Keratinocyte (primary cell): ENCODE measurements at regions not wholly inside any gene's neighbourhood (a gene's known extent, or its start where the extent isn't known, plus 50 kb on each side); places are given as distances from the start of the nearest gene placed in this dataset.

Experiments used
- DNase-seq: peaks from one replicate; pipeline ENCODE4 v3.0.0-alpha.2; 2011; ENCODE audit warnings: low read depth, missing footprints, low spot score
- FAIRE-seq: peaks from 2 replicates; lab custom pipeline; 2011; peaks lifted over from hg19 to GRCh38; lab: Jason Lieb, UNC
- H2AFZ ChIP-seq: 2 replicates; pipeline ENCODE4 v1.6.0; 2012; ENCODE audit warnings: low read length, control low read depth, inconsistent platforms; ENCODE audit not compliant: control insufficient read depth
- H3K27ac ChIP-seq: 2 replicates; pipeline ENCODE4 v1.5.1; 2011; ENCODE audit warnings: low read length; ENCODE audit not compliant: control insufficient read depth, insufficient read depth
- H3K27me3 ChIP-seq: 3 replicates; pipeline ENCODE4 v1.6.0; 2011; ENCODE audit warnings: low read length; ENCODE audit not compliant: control insufficient read depth, insufficient read depth; ENCODE audit errors: extremely low read depth
- H3K36me3 ChIP-seq, 2 experiments: 2 replicates in 1 of 2; 3 replicates in 1 of 2; pipeline ENCODE4 v1.5.1; 2011; ENCODE audit warnings: low read length in 2 of 2, mild to moderate bottlenecking in 1 of 2; ENCODE audit not compliant: control insufficient read depth in 2 of 2, insufficient read depth in 2 of 2; ENCODE audit errors: extremely low read depth in 1 of 2
- H3K4me1 ChIP-seq: 3 replicates; pipeline ENCODE4 v1.5.1; 2011; ENCODE audit warnings: low read length; ENCODE audit not compliant: control insufficient read depth, insufficient read depth; ENCODE audit errors: extremely low read depth
- H3K4me2 ChIP-seq: 3 replicates; pipeline ENCODE4 v1.6.0; 2011; ENCODE audit warnings: low read depth, low read length; ENCODE audit not compliant: control insufficient read depth, insufficient read depth; ENCODE audit errors: extremely low read depth
- H3K4me3 ChIP-seq, 3 experiments: fragments of 200-600 bp in 1 of 3; sonication (generic) in 1 of 3; 2 replicates in 2 of 3; 3 replicates in 1 of 3; pipeline ENCODE4 v1.5.1; 2011 to 2016; ENCODE audit warnings: low read length in 3 of 3, mild to moderate bottlenecking in 3 of 3, control low read depth in 2 of 3, inconsistent platforms in 1 of 3, low read depth in 1 of 3, mixed read lengths in 1 of 3, mixed run types in 1 of 3, moderate library complexity in 1 of 3; ENCODE audit not compliant: control insufficient read depth in 2 of 3, insufficient read depth in 2 of 3; ENCODE audit errors: extremely low read depth in 1 of 3
- H3K79me2 ChIP-seq: 2 replicates; pipeline ENCODE4 v1.6.0; 2012; ENCODE audit warnings: low read length; ENCODE audit not compliant: control insufficient read depth, insufficient read depth
- H3K9ac ChIP-seq: 3 replicates; pipeline ENCODE4 v1.6.0; 2011; ENCODE audit warnings: low read length; ENCODE audit not compliant: control insufficient read depth, insufficient read depth; ENCODE audit errors: extremely low read depth
- H3K9me1 ChIP-seq: 3 replicates; pipeline ENCODE4 v1.6.0; 2011; ENCODE audit warnings: low read length; ENCODE audit not compliant: control insufficient read depth, insufficient read depth; ENCODE audit errors: extremely low read depth
- H3K9me3 ChIP-seq: 2 replicates; pipeline ENCODE4 v1.5.1; 2012; ENCODE audit warnings: low read depth, low read length; ENCODE audit not compliant: control insufficient read depth
- H4K20me1 ChIP-seq: 3 replicates; pipeline ENCODE4 v1.6.0; 2011; ENCODE audit warnings: low read length; ENCODE audit not compliant: control insufficient read depth, insufficient read depth; ENCODE audit errors: extremely low read depth
- EZH2 ChIP-seq: IDR thresholded peaks from one replicate; pipeline ENCODE4 v1.6.1; 2012; ENCODE audit warnings: inconsistent platforms, mild to moderate bottlenecking, low read length, moderate library complexity
- dilution Hi-C: fragments of 300-500 bp; cut with MboI; formaldehyde crosslinking; loops from one replicate; pipeline ENCODE4 v1.7.0; 2020; ENCODE audit warnings: low sequenced_read_pairs; ENCODE audit not compliant: extremely low pct_ligation_motif_present
- TF ChIP-seq, protein P1 (sequence below), 3 experiments: IDR thresholded peaks in 1 of 3; conservative IDR thresholded peaks in 1 of 3; optimal IDR thresholded peaks in 1 of 3; 2 replicates in 2 of 3; 3 replicates in 1 of 3; pipeline versions ENCODE3 to v1.5.1; 2011; ENCODE audit warnings: low read length in 3 of 3, mild to moderate bottlenecking in 3 of 3, moderate library complexity in 2 of 3, control low read depth in 1 of 3, inconsistent platforms in 1 of 3; ENCODE audit not compliant: insufficient read depth in 2 of 3; ENCODE audit errors: extremely low read depth in 1 of 3

DNA sequence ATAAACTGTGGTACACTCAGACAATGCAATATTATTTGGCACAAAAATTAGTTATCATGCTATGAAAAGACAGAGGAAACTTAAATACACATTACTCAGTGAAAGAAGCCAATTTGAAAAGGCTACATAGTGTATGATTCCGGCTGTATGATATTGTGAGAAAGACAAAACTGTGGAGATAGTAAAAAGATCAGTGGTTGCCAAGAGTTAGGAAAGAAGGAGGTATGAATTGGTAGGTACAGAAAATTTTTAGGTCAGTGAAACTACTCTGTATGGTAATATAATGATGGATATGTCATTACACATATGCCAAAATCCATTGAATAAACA lies 458.8 kb upstream of the CBLB start:
- Histone ChIP-seq H3K27ac (no peak overlapping the region), H3K36me3 (no peaks in the 10 kb centered on the region), H4K20me1 (no peaks in the 10 kb centered on the region), H2AFZ (no peak overlapping the region), H3K79me2 (no peaks in the 10 kb centered on the region), H3K9me1 (no peaks in the 10 kb centered on the region), H3K4me3 (no peak overlapping the region), H3K9me3 (no peaks in the 10 kb centered on the region), H3K9ac (no peak overlapping the region), H3K27me3 (no peaks in the 10 kb centered on the region), H3K4me1 (no peaks in the 10 kb centered on the region), H3K4me2 (no peak overlapping the region)
- FAIRE-seq: no peak
- TF ChIP-seq, protein P1, sequence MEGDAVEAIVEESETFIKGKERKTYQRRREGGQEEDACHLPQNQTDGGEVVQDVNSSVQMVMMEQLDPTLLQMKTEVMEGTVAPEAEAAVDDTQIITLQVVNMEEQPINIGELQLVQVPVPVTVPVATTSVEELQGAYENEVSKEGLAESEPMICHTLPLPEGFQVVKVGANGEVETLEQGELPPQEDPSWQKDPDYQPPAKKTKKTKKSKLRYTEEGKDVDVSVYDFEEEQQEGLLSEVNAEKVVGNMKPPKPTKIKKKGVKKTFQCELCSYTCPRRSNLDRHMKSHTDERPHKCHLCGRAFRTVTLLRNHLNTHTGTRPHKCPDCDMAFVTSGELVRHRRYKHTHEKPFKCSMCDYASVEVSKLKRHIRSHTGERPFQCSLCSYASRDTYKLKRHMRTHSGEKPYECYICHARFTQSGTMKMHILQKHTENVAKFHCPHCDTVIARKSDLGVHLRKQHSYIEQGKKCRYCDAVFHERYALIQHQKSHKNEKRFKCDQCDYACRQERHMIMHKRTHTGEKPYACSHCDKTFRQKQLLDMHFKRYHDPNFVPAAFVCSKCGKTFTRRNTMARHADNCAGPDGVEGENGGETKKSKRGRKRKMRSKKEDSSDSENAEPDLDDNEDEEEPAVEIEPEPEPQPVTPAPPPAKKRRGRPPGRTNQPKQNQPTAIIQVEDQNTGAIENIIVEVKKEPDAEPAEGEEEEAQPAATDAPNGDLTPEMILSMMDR (optimal IDR thresholded peaks at IDR 0.05 in 1 of 3, IDR thresholded peaks at IDR 0.05 in 1 of 3, conservative IDR thresholded peaks at IDR 0.05 in 1 of 3; ENCODE audit: extremely low read depth in 1 of 3, insufficient read depth in 2 of 3, low read length in 3 of 3): no peak
- TF ChIP-seq EZH2: no peak
- dilution Hi-C loops: no loop called here
- no peak for DNase-seq

DNA sequence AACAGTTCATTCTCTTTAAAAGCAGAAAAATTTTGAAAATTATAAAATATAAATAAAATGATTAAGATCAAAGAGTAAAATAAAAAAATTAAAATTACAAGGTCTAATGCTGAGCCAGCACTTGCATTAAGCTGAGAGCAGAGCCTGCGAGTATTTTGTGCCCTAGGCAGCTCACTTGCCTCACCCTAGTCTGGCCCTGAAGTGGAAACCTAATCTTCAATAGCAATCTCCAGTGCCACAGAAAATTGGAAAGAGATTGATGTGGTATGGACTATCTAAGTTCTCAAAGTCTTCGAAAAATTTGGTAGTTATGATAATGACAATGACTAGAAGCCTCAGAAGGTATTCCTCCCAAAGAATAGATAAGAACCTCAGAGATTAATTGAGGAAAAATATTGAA lies 459.4 kb upstream of the CBLB start:
- H3K36me3 ChIP-seq: no peaks in the 10 kb centered on the region
- H3K9ac ChIP-seq: no peak overlapping the region
- no peak for FAIRE-seq

More for the DNA sequence above, 459.4 kb upstream of the CBLB start:
- no peak overlapping the region for H2AFZ ChIP-seq
- no peaks in the 10 kb centered on the region for H3K4me1 ChIP-seq
- no peak overlapping the region for H3K4me2 ChIP-seq
- H3K9me1 ChIP-seq: no peaks in the 10 kb centered on the region
- H3K27ac ChIP-seq: no peak overlapping the region
- dilution Hi-C loops: no loop called here
- H3K9me3 ChIP-seq: no peaks in the 10 kb centered on the region
- no peak overlapping the region for H3K4me3 ChIP-seq
- no peak for DNase-seq
- no peaks in the 10 kb centered on the region for H3K79me2 ChIP-seq
- H4K20me1 ChIP-seq: no peaks in the 10 kb centered on the region
- H3K27me3 ChIP-seq: no peaks in the 10 kb centered on the region
- TF ChIP-seq EZH2: no peak
- TF ChIP-seq, protein P1 (optimal IDR thresholded peaks at IDR 0.05 in 1 of 3, IDR thresholded peaks at IDR 0.05 in 1 of 3, conservative IDR thresholded peaks at IDR 0.05 in 1 of 3; ENCODE audit: extremely low read depth in 1 of 3, insufficient read depth in 2 of 3, low read length in 3 of 3): no peak
